ENCODE measurements at regions not wholly inside any gene's neighbourhood (a gene's known extent, or its start where the extent isn't known, plus 50 kb on each side); places are given as distances from the start of the nearest gene placed in this dataset.

DNA sequence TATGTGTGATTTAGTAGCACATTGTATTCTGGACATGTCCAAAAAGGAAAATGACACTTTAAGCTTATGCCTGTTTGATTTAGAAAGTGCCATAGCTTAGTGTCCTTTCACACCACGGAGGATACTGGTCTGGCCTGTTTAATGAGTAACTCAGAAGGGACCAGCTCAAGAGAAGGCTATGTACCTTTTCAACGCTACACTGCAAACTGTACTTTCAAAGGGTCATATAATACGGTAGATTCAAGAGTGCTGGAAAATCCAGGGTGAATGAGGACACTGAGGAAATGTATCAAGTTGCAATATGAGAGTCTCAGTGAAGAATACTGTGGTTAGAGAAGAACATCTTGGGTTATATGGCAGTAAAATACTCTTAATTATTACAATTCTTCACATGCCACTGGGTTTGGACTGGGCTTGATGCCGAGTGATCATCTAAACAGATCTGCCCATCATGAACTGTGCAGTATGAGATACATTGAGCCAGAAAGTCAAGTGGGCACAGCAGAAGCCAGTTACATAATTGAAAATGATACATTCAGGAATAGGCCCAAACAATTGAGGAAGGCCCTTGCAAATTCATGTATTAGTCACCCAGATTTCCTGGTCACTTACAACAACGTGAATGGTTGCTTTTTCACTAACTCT, 1211.5 kb upstream of the CDH9 start:
- DNase-seq (ENCODE audit: low spot score) = no peak
- TF ChIP-seq, protein P1, sequence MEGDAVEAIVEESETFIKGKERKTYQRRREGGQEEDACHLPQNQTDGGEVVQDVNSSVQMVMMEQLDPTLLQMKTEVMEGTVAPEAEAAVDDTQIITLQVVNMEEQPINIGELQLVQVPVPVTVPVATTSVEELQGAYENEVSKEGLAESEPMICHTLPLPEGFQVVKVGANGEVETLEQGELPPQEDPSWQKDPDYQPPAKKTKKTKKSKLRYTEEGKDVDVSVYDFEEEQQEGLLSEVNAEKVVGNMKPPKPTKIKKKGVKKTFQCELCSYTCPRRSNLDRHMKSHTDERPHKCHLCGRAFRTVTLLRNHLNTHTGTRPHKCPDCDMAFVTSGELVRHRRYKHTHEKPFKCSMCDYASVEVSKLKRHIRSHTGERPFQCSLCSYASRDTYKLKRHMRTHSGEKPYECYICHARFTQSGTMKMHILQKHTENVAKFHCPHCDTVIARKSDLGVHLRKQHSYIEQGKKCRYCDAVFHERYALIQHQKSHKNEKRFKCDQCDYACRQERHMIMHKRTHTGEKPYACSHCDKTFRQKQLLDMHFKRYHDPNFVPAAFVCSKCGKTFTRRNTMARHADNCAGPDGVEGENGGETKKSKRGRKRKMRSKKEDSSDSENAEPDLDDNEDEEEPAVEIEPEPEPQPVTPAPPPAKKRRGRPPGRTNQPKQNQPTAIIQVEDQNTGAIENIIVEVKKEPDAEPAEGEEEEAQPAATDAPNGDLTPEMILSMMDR (IDR thresholded peaks at IDR 0.05; ENCODE audit: borderline replicate concordance, control extremely low read depth, extremely low read depth, insufficient read depth, missing control alignments) = no peak
- in situ Hi-C loops (cut with MboI; ENCODE audit: low sequenced_read_pairs, unreplicated experiment) = no loop called here

DNA sequence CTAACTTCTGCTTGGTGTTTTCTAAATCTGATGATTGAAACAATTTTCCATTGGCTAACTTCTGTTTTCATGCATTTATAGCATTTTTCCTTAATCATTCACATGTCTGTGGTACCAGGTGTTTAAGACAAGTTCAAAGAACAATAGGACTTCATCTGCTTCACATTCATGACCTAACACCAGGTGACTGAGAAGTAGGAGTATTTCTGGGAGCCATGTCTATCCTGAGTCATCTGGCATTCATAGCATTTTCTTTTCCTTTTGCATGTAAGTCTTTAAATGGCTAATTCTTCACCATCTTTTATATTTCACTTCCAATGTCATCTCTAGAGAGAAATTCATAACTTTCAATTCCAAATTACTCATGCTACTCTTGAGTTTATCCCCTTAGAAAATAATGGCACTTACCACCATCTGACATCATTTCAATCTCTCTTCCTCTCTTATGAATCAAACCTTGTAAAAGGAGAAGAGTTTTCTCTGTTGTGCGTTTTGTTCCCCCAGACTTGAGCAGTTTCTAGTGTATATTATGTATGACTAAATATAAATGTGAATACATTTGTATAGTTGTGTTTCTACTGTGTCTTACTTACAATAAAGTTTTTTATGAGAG, 1196.1 kb upstream of the CDH9 start:
- DNase-seq (ENCODE audit: low spot score) = no peak
- in situ Hi-C loops (cut with MboI; ENCODE audit: low sequenced_read_pairs, unreplicated experiment) = no loop called here
- TF ChIP-seq, protein P1 (IDR thresholded peaks at IDR 0.05; ENCODE audit: borderline replicate concordance, control extremely low read depth, extremely low read depth, insufficient read depth, missing control alignments) = no peak

GRCh38 chr5:28226407-28226806, 1188.0 kb upstream of the CDH9 start:
- DNase-seq (ENCODE audit: low spot score) = no peak
- in situ Hi-C loops (cut with MboI; ENCODE audit: low sequenced_read_pairs, unreplicated experiment) = no loop called here
- TF ChIP-seq, protein P1 (IDR thresholded peaks at IDR 0.05; ENCODE audit: borderline replicate concordance, control extremely low read depth, extremely low read depth, insufficient read depth, missing control alignments) = no peak

DNA sequence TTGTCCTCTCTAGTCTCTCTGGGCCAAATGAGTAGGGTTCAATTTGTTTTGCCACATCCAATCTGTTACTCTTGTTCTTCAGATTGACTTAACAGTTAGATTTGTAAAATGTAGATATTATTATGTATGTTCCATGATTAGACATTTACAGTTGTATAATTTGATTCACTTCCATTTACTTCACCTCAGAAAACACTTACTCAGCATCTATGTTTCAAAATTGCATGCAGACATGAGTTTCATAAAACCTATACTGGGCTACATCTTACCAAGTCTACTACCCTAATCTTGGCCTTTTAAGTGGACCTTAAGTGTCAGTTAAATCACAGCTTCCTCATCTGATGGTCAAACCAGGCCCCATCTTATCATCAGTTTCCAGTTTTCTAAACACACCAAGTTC, 1181.2 kb upstream of the CDH9 start:
- no peak for DNase-seq (ENCODE audit: low spot score)
- in situ Hi-C loops (cut with MboI; ENCODE audit: low sequenced_read_pairs, unreplicated experiment) = no loop called here
- TF ChIP-seq, protein P1 (IDR thresholded peaks at IDR 0.05; ENCODE audit: borderline replicate concordance, control extremely low read depth, extremely low read depth, insufficient read depth, missing control alignments) = no peak

DNA sequence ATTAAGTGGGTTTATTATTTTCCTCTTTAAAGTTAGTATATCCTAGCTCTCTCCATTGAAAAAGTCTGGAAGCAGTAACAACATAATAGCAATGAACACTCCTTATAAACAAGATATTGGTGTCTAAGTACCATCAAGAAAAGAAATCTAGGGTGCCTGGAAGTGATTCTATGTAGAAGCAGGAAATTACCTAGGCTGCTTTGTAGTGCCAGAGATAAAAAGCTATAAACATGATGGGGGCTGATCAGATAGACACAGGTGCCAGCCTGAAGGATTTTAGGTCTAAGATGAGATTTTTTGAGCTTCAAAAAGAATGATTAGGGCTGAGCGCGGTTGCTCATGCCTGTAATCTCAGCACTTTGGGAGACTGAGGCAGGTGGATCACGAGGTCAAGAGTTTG, 1179.3 kb upstream of the CDH9 start:
- no peak for DNase-seq (ENCODE audit: low spot score)
- TF ChIP-seq, protein P1 (IDR thresholded peaks at IDR 0.05; ENCODE audit: borderline replicate concordance, control extremely low read depth, extremely low read depth, insufficient read depth, missing control alignments) = no peak
- in situ Hi-C loops (cut with MboI; ENCODE audit: low sequenced_read_pairs, unreplicated experiment) = no loop called here

DNA sequence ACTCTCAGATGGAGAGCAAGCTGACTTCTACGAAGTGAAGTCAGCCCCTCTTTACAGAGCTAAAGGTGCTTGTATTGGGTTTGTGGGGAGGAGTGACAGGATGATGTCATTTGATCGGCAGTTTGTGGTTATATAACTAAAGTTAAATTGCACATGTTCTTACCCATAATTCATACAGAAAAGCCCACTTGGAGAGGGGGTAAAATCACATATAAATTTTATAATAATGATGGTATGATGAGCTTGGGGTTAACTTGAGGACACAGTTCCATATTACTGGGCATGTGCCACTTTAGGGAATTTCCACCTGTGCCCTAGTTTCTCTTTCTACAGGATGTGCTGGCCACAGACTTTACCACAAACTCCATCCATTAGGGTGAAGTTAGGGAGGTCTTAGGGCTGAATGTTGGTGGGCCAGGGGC, 1178.6 kb upstream of the CDH9 start:
- TF ChIP-seq, protein P1 (IDR thresholded peaks at IDR 0.05; ENCODE audit: borderline replicate concordance, control extremely low read depth, extremely low read depth, insufficient read depth, missing control alignments) = no peak
- in situ Hi-C loops (cut with MboI; ENCODE audit: low sequenced_read_pairs, unreplicated experiment) = no loop called here
- DNase-seq (ENCODE audit: low spot score) = no peak

Data from GM13976 (cell line).